Cardiac fibroblast (primary cell): ENCODE measurements at regions not wholly inside any gene's neighbourhood (a gene's known extent, or its start where the extent isn't known, plus 50 kb on each side); places are given as distances from the start of the nearest gene placed in this dataset.

Source experiments
- DNase-seq, 2 donors: peaks; one replicate each; pipeline versions ENCODE4 v3.0.0 to v3.0.0-alpha.2; 2010; ENCODE audit warnings: low read depth in 2 of 2
- H3K4me3 ChIP-seq, 2 donors: replicated peaks in 1 of 2; 1 replicate in 1 of 2; 2 replicates in 1 of 2; pipeline ENCODE4 v1.5.1; 2011; ENCODE audit warnings: low read depth in 2 of 2, low read length in 2 of 2, mild to moderate bottlenecking in 2 of 2, moderate library complexity in 1 of 2
- CTCF ChIP-seq: IDR thresholded peaks from one replicate; pipeline ENCODE4 v1.5.1; 2011; ENCODE audit warnings: low read depth, mild to moderate bottlenecking, low read length, inconsistent platforms

DNA sequence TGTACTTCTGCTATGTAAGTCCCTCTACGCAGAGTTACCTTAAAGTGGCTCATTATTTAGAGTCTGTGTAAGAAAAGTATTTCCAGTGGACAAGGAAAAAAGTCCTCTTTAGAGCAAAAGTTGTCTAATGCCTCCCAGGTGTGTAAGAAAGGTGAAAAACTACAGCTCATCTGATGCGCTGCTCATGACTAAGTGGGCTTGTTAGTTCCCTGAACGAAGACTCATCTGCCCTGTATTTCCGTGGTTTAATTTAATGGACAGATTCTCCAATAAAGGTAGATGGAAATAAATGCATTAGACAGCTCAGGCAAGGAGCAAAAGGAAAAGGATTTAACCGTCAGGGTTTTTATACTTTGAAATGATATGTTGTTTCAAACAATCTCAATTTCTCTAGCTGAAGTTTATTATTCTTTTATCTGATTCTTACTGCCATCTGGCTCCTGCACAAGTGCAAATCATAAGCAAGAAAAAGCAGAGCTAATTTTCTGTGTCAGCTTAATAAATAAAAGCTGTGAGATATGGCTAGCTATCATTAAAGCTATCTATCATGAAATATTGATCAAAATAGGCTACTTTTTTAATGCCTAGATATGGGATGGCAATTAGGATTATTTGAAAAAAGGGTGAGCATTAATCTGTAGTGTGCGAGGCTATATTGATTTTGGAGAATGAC lies 73.7 kb upstream of the PCDH9 start:
- H3K4me3 ChIP-seq, result no peak overlapping the region
- TF ChIP-seq CTCF, result no peak
- no peak for DNase-seq

DNA sequence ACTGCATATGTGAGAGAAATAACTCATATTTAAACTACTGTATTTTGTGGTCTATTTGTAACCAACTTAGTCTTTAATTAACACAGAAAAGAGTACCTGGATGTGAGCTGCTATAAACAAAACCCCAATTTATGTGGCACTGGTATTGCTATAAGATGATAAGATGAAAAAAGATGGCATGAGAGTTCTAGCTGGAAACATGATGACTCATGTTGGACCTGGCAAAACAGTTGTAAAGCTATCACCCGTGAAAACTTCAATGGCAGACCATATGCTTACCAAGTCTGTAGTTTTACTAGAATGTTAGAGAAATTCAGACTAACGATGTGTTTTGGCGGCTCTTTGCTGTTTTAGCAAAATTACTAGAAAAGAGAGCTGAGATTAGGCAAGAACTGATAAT lies 69.6 kb upstream of the PCDH9 start:
- H3K4me3 ChIP-seq, result no peak overlapping the region
- DNase-seq, result peak; percentile 33 to 83
- TF ChIP-seq CTCF, result no peak

GRCh38 chr13:67299072-67299635 lies 69.0 kb upstream of the PCDH9 start:
- DNase-seq, result peak; percentile 87 to 98
- TF ChIP-seq CTCF, result no peak
- no peak overlapping the region for H3K4me3 ChIP-seq

- peak in 1 of 2 donors; percentile 10 for DNase-seq
- no peak overlapping the region for H3K4me3 ChIP-seq
- no peak for TF ChIP-seq CTCF
Observed at GRCh38 chr13:67298297-67298696, 68.2 kb upstream of the PCDH9 start.

- DNase-seq, result peak in 1 of 2 donors; percentile 86
- no peak overlapping the region for H3K4me3 ChIP-seq
- no peak for TF ChIP-seq CTCF
Observed at GRCh38 chr13:67296511-67296910, 66.4 kb upstream of the PCDH9 start.

DNA sequence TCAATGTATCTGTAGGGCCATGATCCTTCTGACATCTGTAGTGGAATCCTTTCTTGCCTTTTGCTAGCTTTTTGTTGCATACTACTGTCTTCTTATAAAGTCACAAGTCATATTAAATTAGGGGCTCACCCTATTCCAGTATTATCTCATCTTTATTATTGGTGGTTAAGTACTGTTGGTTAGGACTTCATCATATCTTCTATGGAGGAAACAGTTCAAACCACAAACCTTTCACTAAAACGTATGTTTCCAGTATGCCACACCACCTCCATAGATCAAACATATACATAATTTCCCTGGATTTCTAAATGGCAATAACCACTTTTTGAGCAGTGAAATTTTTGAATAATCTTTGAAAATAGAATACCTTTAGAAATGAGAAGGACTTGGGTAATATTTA lies 62.8 kb upstream of the PCDH9 start:
- DNase-seq, result no peak
- no peak for TF ChIP-seq CTCF

GRCh38 chr13:67285611-67286010 lies 55.5 kb upstream of the PCDH9 start:
- no peak for TF ChIP-seq CTCF
- DNase-seq, result no peak
- no peak overlapping the region for H3K4me3 ChIP-seq

More for the DNA sequence above, 62.8 kb upstream of the PCDH9 start:
- no peak overlapping the region for H3K4me3 ChIP-seq
